ENCODE measurements at regions not wholly inside any gene's neighbourhood (a gene's known extent, or its start where the extent isn't known, plus 50 kb on each side); places are given as distances from the start of the nearest gene placed in this dataset.

- Histone ChIP-seq H3K27me3 (no peaks in the 10 kb centered on the region), H3K27ac (no peak overlapping the region), H3K4me3 (no peak overlapping the region), H3K36me3 (no peaks in the 10 kb centered on the region), H3K9me3 (no peaks in the 10 kb centered on the region), H3K4me1 (no peaks in the 10 kb centered on the region)
- intact Hi-C loops (cut with DNase I; ENCODE audit: low total_unique reads), result no loop called here
- no peak for TF ChIP-seq POLR2A (IDR thresholded peaks at IDR 0.05)
- no peak for TF ChIP-seq CTCF (IDR thresholded peaks at IDR 0.05)
- DNase-seq, result no peak
Measured at GRCh38 chr1:82264802-82265201, 464.1 kb downstream of the ADGRL2 start.

- H3K27me3 ChIP-seq, result no peaks in the 10 kb centered on the region
- DNase-seq, result no peak
- H3K4me1 ChIP-seq, result no peaks in the 10 kb centered on the region
- intact Hi-C loops (cut with DNase I; ENCODE audit: low total_unique reads), result no loop called here
- no peak for TF ChIP-seq CTCF (IDR thresholded peaks at IDR 0.05)
- no peak for TF ChIP-seq POLR2A (IDR thresholded peaks at IDR 0.05)
- no peak overlapping the region for H3K27ac ChIP-seq
- no peaks in the 10 kb centered on the region for H3K36me3 ChIP-seq
- H3K4me3 ChIP-seq, result no peak overlapping the region
- no peaks in the 10 kb centered on the region for H3K9me3 ChIP-seq
Measured at GRCh38 chr1:82263396-82263795, 462.7 kb downstream of the ADGRL2 start.

- Histone ChIP-seq H3K27me3 (no peaks in the 10 kb centered on the region), H3K4me1 (no peaks in the 10 kb centered on the region), H3K36me3 (no peaks in the 10 kb centered on the region), H3K27ac (no peak overlapping the region), H3K9me3 (no peaks in the 10 kb centered on the region), H3K4me3 (no peak overlapping the region)
- intact Hi-C loops (cut with DNase I; ENCODE audit: low total_unique reads), result no loop called here
- TF ChIP-seq CTCF (IDR thresholded peaks at IDR 0.05) (no peak), POLR2A (IDR thresholded peaks at IDR 0.05) (no peak)
- DNase-seq, result no peak
Measured at GRCh38 chr1:82260666-82261065, 459.9 kb downstream of the ADGRL2 start.

GRCh38 chr1:82260051-82260450 lies 459.3 kb downstream of the ADGRL2 start:
- TF ChIP-seq CTCF (IDR thresholded peaks at IDR 0.05), result no peak
- TF ChIP-seq POLR2A (IDR thresholded peaks at IDR 0.05), result no peak
- H3K36me3 ChIP-seq, result no peaks in the 10 kb centered on the region
- no peak overlapping the region for H3K27ac ChIP-seq
- no peaks in the 10 kb centered on the region for H3K4me1 ChIP-seq
- DNase-seq, result no peak
- intact Hi-C loops (cut with DNase I; ENCODE audit: low total_unique reads), result no loop called here
- no peak overlapping the region for H3K4me3 ChIP-seq
- H3K9me3 ChIP-seq, result no peaks in the 10 kb centered on the region
- H3K27me3 ChIP-seq, result no peaks in the 10 kb centered on the region

- TF ChIP-seq POLR2A (IDR thresholded peaks at IDR 0.05) (no peak), CTCF (IDR thresholded peaks at IDR 0.05) (no peak)
- no peaks in the 10 kb centered on the region for H3K27me3 ChIP-seq
- no peaks in the 10 kb centered on the region for H3K36me3 ChIP-seq
- intact Hi-C loops (cut with DNase I; ENCODE audit: low total_unique reads), result no loop called here
- no peak overlapping the region for H3K4me3 ChIP-seq
- no peaks in the 10 kb centered on the region for H3K4me1 ChIP-seq
- H3K9me3 ChIP-seq, result no peaks in the 10 kb centered on the region
- no peak overlapping the region for H3K27ac ChIP-seq
- DNase-seq, result no peak
Measured at GRCh38 chr1:82258887-82259286, 458.2 kb downstream of the ADGRL2 start.

Measured in uterus (tissue), 3 donors.